CD14-positive monocyte (primary cell): ENCODE measurements at regions not wholly inside any gene's neighbourhood (a gene's known extent, or its start where the extent isn't known, plus 50 kb on each side); places are given as distances from the start of the nearest gene placed in this dataset.

Experiments
- DNase-seq, 3 donors: peaks; one replicate each; pipeline ENCODE4 v3.0.0-alpha.2; 2011 to 2022
- H2AFZ ChIP-seq: 2 replicates; pipeline ENCODE4 v1.6.0; 2012; ENCODE audit warnings: mild to moderate bottlenecking, low read depth, low read length, inconsistent platforms; ENCODE audit not compliant: insufficient read depth, poor library complexity, severe bottlenecking
- H3K27ac ChIP-seq, 2 donors: 1 replicate in 1 of 2; 2 replicates in 1 of 2; pipeline ENCODE4 v1.5.1; 2012 to 2013; ENCODE audit warnings: low read length in 2 of 2, control low read depth in 1 of 2, inconsistent platforms in 1 of 2, low read depth in 1 of 2, mild to moderate bottlenecking in 1 of 2
- H3K27me3 ChIP-seq, 2 donors: one replicate each; pipeline versions ENCODE4 v1.6.0 to v1.6.1; 2011 to 2013; ENCODE audit warnings: low read length in 2 of 2; ENCODE audit not compliant: control insufficient read depth in 2 of 2, insufficient read depth in 2 of 2
- H3K36me3 ChIP-seq, 2 donors: replicated peaks in 1 of 2; 1 replicate in 1 of 2; 2 replicates in 1 of 2; pipeline versions ENCODE4 v1.5.1 to v1.6.1; 2012 to 2013; ENCODE audit warnings: low read length in 2 of 2, control low read depth in 1 of 2, inconsistent platforms in 1 of 2, mild to moderate bottlenecking in 1 of 2; ENCODE audit not compliant: insufficient read depth in 2 of 2, control insufficient read depth in 1 of 2
- H3K4me1 ChIP-seq, 2 donors: 1 replicate in 1 of 2; 2 replicates in 1 of 2; pipeline versions ENCODE4 v1.5.1 to v1.6.1; 2012 to 2013; ENCODE audit warnings: low read length in 2 of 2, control low read depth in 1 of 2, inconsistent platforms in 1 of 2, mild to moderate bottlenecking in 1 of 2, moderate library complexity in 1 of 2; ENCODE audit not compliant: insufficient read depth in 2 of 2, control insufficient read depth in 1 of 2
- H3K4me2 ChIP-seq: replicated peaks from 2 replicates; pipeline ENCODE3; 2012; ENCODE audit warnings: low read length, moderate library complexity, mild to moderate bottlenecking; ENCODE audit not compliant: poor library complexity, severe bottlenecking; ENCODE audit errors: extremely low read depth
- H3K4me3 ChIP-seq, 3 experiments: fragments of 200-600 bp in 1 of 3; sonication (generic) in 1 of 3; replicated peaks in 1 of 3; 1 replicate in 2 of 3; 2 replicates in 1 of 3; pipeline ENCODE4 v1.5.1; 2011 to 2013; ENCODE audit warnings: low read length in 3 of 3, mild to moderate bottlenecking in 3 of 3, control low read depth in 2 of 3, low read depth in 2 of 3, inconsistent platforms in 1 of 3, moderate library complexity in 1 of 3
- H3K79me2 ChIP-seq: 2 replicates; pipeline ENCODE4 v1.6.0; 2012; ENCODE audit warnings: mild to moderate bottlenecking, control low read depth, inconsistent platforms, low read length, moderate library complexity; ENCODE audit not compliant: insufficient read depth
- H3K9ac ChIP-seq: 2 replicates; pipeline ENCODE4 v1.6.0; 2017; ENCODE audit warnings: low read length, mild to moderate bottlenecking; ENCODE audit not compliant: insufficient read depth, poor library complexity, severe bottlenecking
- H3K9me3 ChIP-seq, 2 donors: replicated peaks in 1 of 2; 1 replicate in 1 of 2; 2 replicates in 1 of 2; pipeline versions ENCODE4 v1.5.1 to v1.6.1; 2012 to 2013; ENCODE audit warnings: low read length in 2 of 2, control low read depth in 1 of 2; ENCODE audit not compliant: control insufficient read depth in 1 of 2, insufficient read depth in 1 of 2
- H4K20me1 ChIP-seq: 2 replicates; pipeline ENCODE4 v1.6.0; 2012; ENCODE audit warnings: mild to moderate bottlenecking, low read length, control low read depth, moderate library complexity; ENCODE audit not compliant: insufficient read depth
- H3K27ac Mint-ChIP-seq, 7 donors: one replicate each; pipeline ENCODE4 v1.8.0; 2020; ENCODE audit warnings: mild to moderate bottlenecking in 7 of 7, mixed read lengths in 7 of 7, moderate library complexity in 6 of 7, inconsistent platforms in 2 of 7
- H3K27me3 Mint-ChIP-seq, 3 donors: one replicate each; pipeline ENCODE4 v1.8.0; 2021 to 2022; ENCODE audit warnings: low read depth in 3 of 3, mild to moderate bottlenecking in 3 of 3, mixed read lengths in 3 of 3, moderate library complexity in 3 of 3, inconsistent platforms in 1 of 3
- H3K36me3 Mint-ChIP-seq, 2 donors: one replicate each; pipeline ENCODE4 v1.8.0; 2020; ENCODE audit warnings: mixed read lengths in 2 of 2, inconsistent platforms in 1 of 2, mild to moderate bottlenecking in 1 of 2
- H3K4me1 Mint-ChIP-seq: one replicate; pipeline ENCODE4 v1.8.0; 2020; ENCODE audit warnings: mild to moderate bottlenecking, mixed read lengths
- H3K4me3 Mint-ChIP-seq, 2 donors: one replicate each; pipeline ENCODE4 v1.8.0; 2020; ENCODE audit warnings: mild to moderate bottlenecking in 2 of 2, mixed read lengths in 2 of 2, moderate library complexity in 1 of 2
- H3K9me3 Mint-ChIP-seq, 7 donors: one replicate each; pipeline ENCODE4 v1.8.0; 2020 to 2022; ENCODE audit warnings: mixed read lengths in 7 of 7, mild to moderate bottlenecking in 6 of 7, moderate library complexity in 6 of 7, inconsistent platforms in 2 of 7
- CTCF ChIP-seq: fragments of 200-600 bp; IDR thresholded peaks from one replicate; pipeline ENCODE4 v1.8.0; 2022; ENCODE audit warnings: antibody characterized with exemption, mild to moderate bottlenecking
- WGBS: methylation state at CpG from one replicate; pipeline ENCODE4 v1.1.5; 2013; ENCODE audit warnings: missing lambda C conversion rate; ENCODE audit not compliant: insufficient coverage; 5-methylcytosine and 5-hydroxymethylcytosine counted together
- intact Hi-C, 2 donors: fragments of 100-400 bp; cut with micrococcal nuclease; formaldehyde crosslinking; loops; one replicate each; pipeline versions ENCODE4 v1.15.0 to v1.15.1; 2023

DNA sequence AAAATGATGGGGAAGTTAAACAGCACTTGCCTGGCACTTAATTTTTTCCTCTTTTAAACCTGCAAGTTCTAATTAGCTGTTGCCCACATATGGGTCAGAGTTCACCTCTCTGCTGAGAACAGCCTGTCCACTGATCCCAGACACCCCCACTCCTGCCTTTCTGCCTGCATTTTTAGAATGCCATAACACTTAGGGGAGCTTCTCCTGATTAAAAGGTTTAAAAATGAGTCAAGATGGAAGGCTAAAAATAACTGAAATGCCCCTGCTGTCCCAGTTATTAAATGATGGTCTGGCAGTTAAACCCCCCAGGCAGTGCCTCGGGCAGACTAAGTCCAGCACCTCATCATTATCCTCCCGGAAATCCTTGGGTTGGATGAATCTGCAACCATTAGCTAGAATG, 913.6 kb upstream of the ARPP21 start:
- DNase-seq = no peak
- TF ChIP-seq CTCF = no peak
- Histone ChIP-seq H3K27me3 (no peaks in the 10 kb centered on the region), H3K9ac (no peak overlapping the region), H3K4me2 (no peak overlapping the region), H3K4me1 (no peaks in the 10 kb centered on the region), H4K20me1 (no peaks in the 10 kb centered on the region), H3K4me3 (no peak overlapping the region), H3K79me2 (no peaks in the 10 kb centered on the region), H3K27ac (no peak overlapping the region), H2AFZ (no peak overlapping the region), H3K36me3 (no peaks in the 10 kb centered on the region), H3K9me3 (peaks cover 0 to 2% of the 10 kb centered on the region in 2 donors)
- peak overlapping the region in 1 of 7 donors; percentile 26 for H3K27ac Mint-ChIP-seq
- no peak overlapping the region for H3K4me3 Mint-ChIP-seq
- no peaks in the 10 kb centered on the region for H3K36me3 Mint-ChIP-seq
- H3K4me1 Mint-ChIP-seq = no peaks in the 10 kb centered on the region
- peaks cover 1 to 18% (median 5%) of the 10 kb centered on the region in 7 donors for H3K9me3 Mint-ChIP-seq
- WGBS = no CpG with 5 or more reads among the region's 2 CpGs
- H3K27me3 Mint-ChIP-seq = peaks cover 0 to 2% (median 0%) of the 10 kb centered on the region in 3 donors
- intact Hi-C loops = no loop called here

DNA sequence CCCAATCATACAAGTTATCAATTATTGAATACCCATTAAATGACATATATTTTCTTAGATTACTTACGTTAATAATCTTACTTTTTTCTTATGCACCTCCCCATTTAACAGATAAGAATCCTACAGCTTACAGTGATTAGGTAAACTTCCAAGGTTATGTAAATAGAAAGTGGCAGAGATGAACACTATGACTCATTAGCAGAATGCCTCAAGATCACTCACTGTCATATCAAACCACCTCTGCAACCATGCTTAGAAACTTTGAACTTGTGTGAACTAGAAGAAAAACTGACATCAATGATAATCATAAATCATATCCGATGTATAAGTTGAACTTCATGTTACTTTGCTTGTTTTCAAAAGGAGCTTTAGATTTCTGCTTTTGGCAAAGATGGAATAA, 911.6 kb upstream of the ARPP21 start:
- H3K27ac Mint-ChIP-seq = no peak overlapping the region

More for the DNA sequence above, 911.6 kb upstream of the ARPP21 start:
- H2AFZ ChIP-seq = no peak overlapping the region
- H3K9me3 Mint-ChIP-seq = peaks cover 8 to 25% (median 14%) of the 10 kb centered on the region in 7 donors
- no peak for TF ChIP-seq CTCF
- no peaks in the 10 kb centered on the region for H4K20me1 ChIP-seq
- H3K4me1 Mint-ChIP-seq = no peaks in the 10 kb centered on the region
- H3K27me3 Mint-ChIP-seq = peaks cover 0 to 3% (median 0%) of the 10 kb centered on the region in 3 donors
- no peaks in the 10 kb centered on the region for H3K27me3 ChIP-seq
- intact Hi-C loops = no loop called here
- no peak overlapping the region for H3K4me3 Mint-ChIP-seq
- DNase-seq = no peak
- no peak overlapping the region for H3K4me3 ChIP-seq
- no peak overlapping the region for H3K27ac ChIP-seq
- no peak overlapping the region for H3K4me2 ChIP-seq
- H3K36me3 ChIP-seq = no peaks in the 10 kb centered on the region
- no peaks in the 10 kb centered on the region for H3K4me1 ChIP-seq
- H3K9me3 ChIP-seq = peaks cover 13 to 15% of the 10 kb centered on the region in 2 donors
- no peak overlapping the region for H3K9ac ChIP-seq
- no peaks in the 10 kb centered on the region for H3K79me2 ChIP-seq
- H3K36me3 Mint-ChIP-seq = no peaks in the 10 kb centered on the region
- no CpG with 5 or more reads among the region's 2 CpGs for WGBS
